Upper lobe of left lung (tissue), 6 donors: ENCODE measurements at regions not wholly inside any gene's neighbourhood (a gene's known extent, or its start where the extent isn't known, plus 50 kb on each side); places are given as distances from the start of the nearest gene placed in this dataset.

Source experiments
- ATAC-seq, 2 donors: fragments of 200-7000 bp; cut with Tn5 transposase; one replicate each; pipeline ENCODE4 v1.9.1; 2022; ENCODE audit warnings: mild to moderate bottlenecking in 2 of 2, moderate library complexity in 2 of 2; ENCODE audit not compliant: low FRiP score in 2 of 2
- DNase-seq, 2 donors: peaks; one replicate each; pipeline ENCODE4 v3.0.0-alpha.2; 2019 to 2020
- H3K27ac ChIP-seq, 4 donors: fragments of 200-600 bp; sonication (generic); one replicate each; pipeline ENCODE4 v1.5.1; 2016 to 2019
- H3K27me3 ChIP-seq, 4 donors: fragments of 200-600 bp; sonication (generic); one replicate each; pipeline ENCODE4 v1.5.1; 2017 to 2019
- H3K36me3 ChIP-seq, 4 donors: fragments of 200-600 bp; sonication (generic); one replicate each; pipeline ENCODE4 v1.5.1; 2016 to 2019
- H3K4me1 ChIP-seq, 4 donors: fragments of 200-600 bp; sonication (generic); one replicate each; pipeline ENCODE4 v1.5.1; 2018 to 2019
- H3K4me3 ChIP-seq, 4 donors: fragments of 200-600 bp; sonication (generic); one replicate each; pipeline ENCODE4 v1.5.1; 2017 to 2019; ENCODE audit warnings: mild to moderate bottlenecking in 2 of 4, moderate library complexity in 1 of 4
- H3K9me3 ChIP-seq, 4 donors: fragments of 200-600 bp; sonication (generic); one replicate each; pipeline ENCODE4 v1.5.1; 2018 to 2019
- EP300 ChIP-seq, 4 donors: sonication (generic); formaldehyde crosslinking; IDR thresholded peaks; one replicate each; pipeline ENCODE4 v1.5.1; 2017; ENCODE audit warnings: antibody characterized with exemption in 4 of 4, control low read depth in 2 of 4
- POLR2A ChIP-seq, 4 donors: fragments of 450-650 bp; IDR thresholded peaks; one replicate each; pipeline ENCODE4 v1.5.1; 2016 to 2017; ENCODE audit warnings: antibody characterized with exemption in 4 of 4, mild to moderate bottlenecking in 2 of 4
- POLR2AphosphoS5 ChIP-seq, 2 donors: sonication (generic); formaldehyde crosslinking; IDR thresholded peaks; one replicate each; pipeline ENCODE4 v1.5.1; 2017; ENCODE audit warnings: antibody characterized with exemption in 2 of 2
- WGBS, 2 donors: methylation state at CpG; one replicate each; pipeline ENCODE4 v1.1.5; 2017 to 2018; 5-methylcytosine and 5-hydroxymethylcytosine counted together
- TF ChIP-seq, protein P1 (sequence below), 6 experiments: fragments of 450-650 bp in 4 of 6; fragments of 200-600 bp in 2 of 6; sonication (generic) in 2 of 6; IDR thresholded peaks; one replicate each; pipeline ENCODE4 v1.5.1; 2016 to 2019; ENCODE audit warnings: antibody characterized with exemption in 6 of 6
- donor health status: DM: no; HTN: no; CAD: no; lungs with moderate emphysema.
- donor health status: DM: no; HTN: yes; CAD: no; lungs with severe emphysema.

GRCh38 chr9:15113288-15113687, 193.7 kb downstream of the TTC39B start:
- H3K4me3 ChIP-seq, result no peak overlapping the region
- no peaks in the 10 kb centered on the region for H3K27me3 ChIP-seq
- no peaks in the 10 kb centered on the region for H3K9me3 ChIP-seq
- ATAC-seq, result no peak
- DNase-seq, result no peak
- no peaks in the 10 kb centered on the region for H3K36me3 ChIP-seq
- H3K27ac ChIP-seq, result no peak overlapping the region
- no peaks in the 10 kb centered on the region for H3K4me1 ChIP-seq
- TF ChIP-seq, protein P1, sequence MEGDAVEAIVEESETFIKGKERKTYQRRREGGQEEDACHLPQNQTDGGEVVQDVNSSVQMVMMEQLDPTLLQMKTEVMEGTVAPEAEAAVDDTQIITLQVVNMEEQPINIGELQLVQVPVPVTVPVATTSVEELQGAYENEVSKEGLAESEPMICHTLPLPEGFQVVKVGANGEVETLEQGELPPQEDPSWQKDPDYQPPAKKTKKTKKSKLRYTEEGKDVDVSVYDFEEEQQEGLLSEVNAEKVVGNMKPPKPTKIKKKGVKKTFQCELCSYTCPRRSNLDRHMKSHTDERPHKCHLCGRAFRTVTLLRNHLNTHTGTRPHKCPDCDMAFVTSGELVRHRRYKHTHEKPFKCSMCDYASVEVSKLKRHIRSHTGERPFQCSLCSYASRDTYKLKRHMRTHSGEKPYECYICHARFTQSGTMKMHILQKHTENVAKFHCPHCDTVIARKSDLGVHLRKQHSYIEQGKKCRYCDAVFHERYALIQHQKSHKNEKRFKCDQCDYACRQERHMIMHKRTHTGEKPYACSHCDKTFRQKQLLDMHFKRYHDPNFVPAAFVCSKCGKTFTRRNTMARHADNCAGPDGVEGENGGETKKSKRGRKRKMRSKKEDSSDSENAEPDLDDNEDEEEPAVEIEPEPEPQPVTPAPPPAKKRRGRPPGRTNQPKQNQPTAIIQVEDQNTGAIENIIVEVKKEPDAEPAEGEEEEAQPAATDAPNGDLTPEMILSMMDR (IDR thresholded peaks at IDR 0.05), result no peak
- TF ChIP-seq EP300 (IDR thresholded peaks at IDR 0.05) (no peak), POLR2AphosphoS5 (IDR thresholded peaks at IDR 0.05) (no peak), POLR2A (IDR thresholded peaks at IDR 0.05) (no peak)

GRCh38 chr9:15111071-15111470, 195.9 kb downstream of the TTC39B start:
- H3K4me3 ChIP-seq, result no peak overlapping the region
- H3K9me3 ChIP-seq, result peaks cover 0 to 3% (median 0%) of the 10 kb centered on the region in 4 donors
- H3K27me3 ChIP-seq, result no peaks in the 10 kb centered on the region
- H3K36me3 ChIP-seq, result no peaks in the 10 kb centered on the region
- no peaks in the 10 kb centered on the region for H3K4me1 ChIP-seq
- no peak overlapping the region for H3K27ac ChIP-seq
- ATAC-seq (no peak), DNase-seq (no peak)
- TF ChIP-seq POLR2AphosphoS5 (IDR thresholded peaks at IDR 0.05), result no peak
- no peak for TF ChIP-seq EP300 (IDR thresholded peaks at IDR 0.05)
- TF ChIP-seq, protein P1 (IDR thresholded peaks at IDR 0.05), result no peak
- no peak for TF ChIP-seq POLR2A (IDR thresholded peaks at IDR 0.05)

DNA sequence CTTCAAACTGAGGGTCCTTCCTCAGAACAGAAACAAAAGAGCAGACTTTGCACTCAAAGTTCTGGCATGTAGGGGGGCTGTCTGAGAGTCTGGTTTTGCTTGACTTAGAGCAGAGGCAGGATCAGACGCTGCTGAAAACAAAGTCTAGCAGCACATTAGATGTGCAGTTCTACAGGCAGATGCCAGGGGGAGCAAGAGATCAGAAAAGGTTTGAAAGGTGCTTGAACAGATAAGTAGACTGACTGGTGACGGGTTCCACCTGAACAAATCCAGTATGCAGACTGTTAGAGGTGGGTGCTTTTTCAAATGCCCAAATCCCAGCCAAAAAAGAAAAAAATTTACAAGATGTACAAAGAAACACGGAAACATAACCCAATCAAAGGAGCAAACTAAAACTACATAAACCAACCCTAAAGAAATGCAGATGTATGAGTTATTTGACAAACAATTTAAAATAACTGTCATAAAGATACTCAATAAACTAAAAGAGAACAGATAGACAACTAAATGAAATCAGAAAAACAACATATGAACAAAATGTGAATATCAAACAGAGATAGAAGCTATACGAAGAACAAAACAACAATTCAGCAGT, 194.7 kb upstream of the FREM1 start:
- no peak for TF ChIP-seq POLR2A (IDR thresholded peaks at IDR 0.05)
- TF ChIP-seq, protein P1 (IDR thresholded peaks at IDR 0.05), result peak in 5 of 6 experiments; percentile 51 to 67 (median 67)
- Histone ChIP-seq H3K9me3 (peaks cover 0 to 3% (median 0%) of the 10 kb centered on the region in 4 donors), H3K4me1 (no peaks in the 10 kb centered on the region), H3K4me3 (no peak overlapping the region), H3K27ac (no peak overlapping the region), H3K36me3 (no peaks in the 10 kb centered on the region), H3K27me3 (no peaks in the 10 kb centered on the region)
- DNase-seq (no peak), ATAC-seq (peak in 1 of 2 donors; percentile 72)
- WGBS, 2 donors, result 28 to 31% methylated on average over 4 of the region's 4 CpGs

GRCh38 chr9:15103290-15103689, 193.1 kb upstream of the FREM1 start:
- DNase-seq (no peak), ATAC-seq (no peak)
- no peak overlapping the region for H3K4me3 ChIP-seq
- no peak for TF ChIP-seq EP300 (IDR thresholded peaks at IDR 0.05)
- TF ChIP-seq POLR2AphosphoS5 (IDR thresholded peaks at IDR 0.05), result no peak
- TF ChIP-seq, protein P1 (IDR thresholded peaks at IDR 0.05), result no peak
- no peaks in the 10 kb centered on the region for H3K27me3 ChIP-seq
- no peaks in the 10 kb centered on the region for H3K36me3 ChIP-seq
- H3K27ac ChIP-seq, result no peak overlapping the region
- WGBS, 2 donors, result 51 to 54% methylated on average over 3 of the region's 3 CpGs
- H3K4me1 ChIP-seq, result peaks cover 0 to 8% (median 0%) of the 10 kb centered on the region in 4 donors
- peaks cover 0 to 3% (median 0%) of the 10 kb centered on the region in 4 donors for H3K9me3 ChIP-seq

DNA sequence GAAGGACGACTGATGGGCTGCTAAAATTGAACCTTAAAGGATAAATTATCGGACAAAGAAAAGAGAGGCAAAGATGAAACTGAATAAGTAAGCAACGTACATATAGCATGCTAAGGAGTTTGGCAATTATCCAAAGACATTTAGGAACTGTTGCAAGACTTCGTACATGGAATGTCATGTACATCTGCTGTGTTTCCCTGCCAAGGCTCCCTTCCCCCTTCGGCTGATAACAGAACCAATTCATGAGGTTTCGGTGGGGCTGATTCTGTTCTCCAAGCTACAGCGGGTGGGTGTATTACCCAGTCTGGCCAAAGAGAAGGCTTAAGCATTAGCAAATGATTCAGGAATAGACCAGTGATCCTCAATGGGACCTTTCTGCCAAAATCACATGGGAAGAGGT, 190.9 kb upstream of the FREM1 start:
- no peaks in the 10 kb centered on the region for H3K27me3 ChIP-seq
- no peak overlapping the region for H3K4me3 ChIP-seq
- no peaks in the 10 kb centered on the region for H3K36me3 ChIP-seq
- H3K4me1 ChIP-seq, result peaks cover 0 to 8% (median 0%) of the 10 kb centered on the region in 4 donors
- WGBS, 2 donors, result 70 to 76% methylated on average over 7 of the region's 7 CpGs
- H3K9me3 ChIP-seq, result no peaks in the 10 kb centered on the region
- DNase-seq (no peak), ATAC-seq (no peak)
- no peak overlapping the region for H3K27ac ChIP-seq
- TF ChIP-seq POLR2AphosphoS5 (IDR thresholded peaks at IDR 0.05) (no peak), POLR2A (IDR thresholded peaks at IDR 0.05) (no peak), EP300 (IDR thresholded peaks at IDR 0.05) (no peak)
- TF ChIP-seq, protein P1 (IDR thresholded peaks at IDR 0.05), result no peak
